OCI-LY1 (cell line): ENCODE measurements at regions not wholly inside any gene's neighbourhood (a gene's known extent, or its start where the extent isn't known, plus 50 kb on each side); places are given as distances from the start of the nearest gene placed in this dataset.

ENCODE experiments used
- CTCF ChIP-seq: fragments of 200-600 bp; sonication (generic), shearing (Covaris generic); IDR thresholded peaks from 2 replicates; pipeline ENCODE4 v1.5.1; 2017; ENCODE audit warnings: mild to moderate bottlenecking, antibody characterized with exemption, low read length, moderate library complexity, mixed read lengths
- EZH2 ChIP-seq: fragments of 200-600 bp; sonication (generic), shearing (Covaris generic); IDR thresholded peaks from 2 replicates; pipeline ENCODE4 v1.8.0; 2017; ENCODE audit warnings: borderline replicate concordance, mixed run types, mild to moderate bottlenecking, antibody characterized with exemption, low read length, moderate library complexity, mixed read lengths

DNA sequence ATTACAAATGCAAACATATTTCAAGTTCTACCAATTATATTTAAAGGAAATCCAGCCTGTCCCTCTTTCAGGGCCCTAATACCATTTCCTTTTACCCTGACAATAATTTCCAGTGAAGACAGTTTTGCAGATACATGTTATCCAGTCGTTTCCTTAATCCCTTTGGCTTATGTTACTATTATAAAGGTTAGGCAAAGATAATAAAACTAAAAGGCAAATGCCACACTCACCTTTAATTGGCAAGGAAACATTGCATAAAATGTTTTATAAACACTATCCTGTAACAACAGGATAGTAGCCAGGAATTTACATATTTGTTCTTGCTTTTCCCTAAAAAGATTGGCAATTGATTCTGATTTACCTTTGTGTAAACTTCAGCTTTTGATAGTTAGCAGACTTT lies 168.7 kb downstream of the AEBP2 start:
- no peak for TF ChIP-seq CTCF
- TF ChIP-seq EZH2: no peak
